ENCODE measurements at regions not wholly inside any gene's neighbourhood (a gene's known extent, or its start where the extent isn't known, plus 50 kb on each side); places are given as distances from the start of the nearest gene placed in this dataset.
"Not testable (repeated sequence)": the region's sequence is repeated elsewhere in the genome, so short reads cannot be mapped to it uniquely, and the experiment has no call there.

GRCh38 chr5:6105320-6105719, 273.0 kb downstream of the MED10 start:
- CTCF ChIA-PET, result no interaction called here
- H3K9me3 Mint-ChIP-seq, result no peaks in the 10 kb centered on the region
- H3K4me3 Mint-ChIP-seq, result no peak overlapping the region
- no peaks in the 10 kb centered on the region for H3K36me3 Mint-ChIP-seq (ENCODE audit: low read depth)
- no peak for TF ChIP-seq CTCF (IDR thresholded peaks at IDR 0.05)
- H3K27ac Mint-ChIP-seq, result no peak overlapping the region
- no peaks in the 10 kb centered on the region for H3K27me3 Mint-ChIP-seq
- no peak for DNase-seq
- no peaks in the 10 kb centered on the region for H3K4me1 Mint-ChIP-seq (ENCODE audit: low read depth)
- POLR2A ChIA-PET, result no interaction called here
- ATAC-seq, result no peak
- intact Hi-C loops (cut with micrococcal nuclease), result no loop called here

DNA sequence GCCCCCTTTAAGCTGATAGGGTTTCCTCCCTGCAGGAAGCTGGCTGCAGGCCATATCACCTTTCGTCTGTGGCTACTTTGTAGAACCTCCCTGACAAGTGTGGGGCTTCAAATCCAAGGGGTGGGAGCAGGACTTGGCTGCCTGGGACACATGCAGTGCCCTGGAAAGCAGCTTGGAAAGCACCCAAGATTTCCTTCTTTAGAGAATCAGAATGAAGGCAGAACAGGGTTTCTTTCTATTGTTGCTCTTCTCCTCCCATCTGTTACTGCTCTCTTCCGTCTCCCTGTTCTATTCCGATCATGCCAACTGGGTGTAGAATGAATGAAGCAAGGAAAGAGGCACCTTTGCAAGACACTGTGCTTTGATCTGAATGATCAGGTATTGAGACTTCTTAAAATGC, 282.2 kb downstream of the MED10 start:
- Mint-ChIP-seq H3K27ac (no peak overlapping the region), H3K4me3 (no peak overlapping the region), H3K9me3 (no peaks in the 10 kb centered on the region), H3K36me3 (ENCODE audit: low read depth) (no peaks in the 10 kb centered on the region), H3K27me3 (peaks cover 1% of the 10 kb centered on the region), H3K4me1 (ENCODE audit: low read depth) (no peaks in the 10 kb centered on the region)
- DNase-seq (no peak), ATAC-seq (no peak)
- intact Hi-C loops (cut with micrococcal nuclease), result no loop called here
- no peak for TF ChIP-seq CTCF (IDR thresholded peaks at IDR 0.05)
- CTCF ChIA-PET, result no interaction called here
- POLR2A ChIA-PET, result no interaction called here

DNA sequence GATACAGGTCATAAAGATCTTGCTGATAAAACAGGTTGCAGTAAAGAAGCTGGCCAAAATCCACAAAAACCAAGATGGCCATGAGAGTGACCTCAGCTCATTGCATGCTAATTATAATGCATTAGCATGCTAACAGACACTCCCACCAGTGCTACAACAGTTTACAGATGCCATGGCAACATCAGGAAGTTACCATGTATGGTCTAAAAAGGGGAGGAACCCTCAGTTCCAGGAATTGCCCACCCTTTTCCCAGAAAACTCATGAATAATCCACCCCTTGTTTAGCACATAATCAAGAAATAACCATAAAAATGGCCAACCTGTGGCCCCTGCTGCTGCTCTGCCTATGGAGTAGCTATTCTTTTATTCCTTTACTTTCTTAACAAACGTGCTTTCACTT, 284.2 kb downstream of the MED10 start:
- H3K27ac Mint-ChIP-seq; H3K4me3 Mint-ChIP-seq; H3K9me3 Mint-ChIP-seq; DNase-seq; POLR2A ChIA-PET; H3K27me3 Mint-ChIP-seq; ATAC-seq; CTCF ChIA-PET; H3K4me1 Mint-ChIP-seq (ENCODE audit: low read depth); intact Hi-C loops (cut with micrococcal nuclease); H3K36me3 Mint-ChIP-seq (ENCODE audit: low read depth): not testable (repeated sequence)

DNA sequence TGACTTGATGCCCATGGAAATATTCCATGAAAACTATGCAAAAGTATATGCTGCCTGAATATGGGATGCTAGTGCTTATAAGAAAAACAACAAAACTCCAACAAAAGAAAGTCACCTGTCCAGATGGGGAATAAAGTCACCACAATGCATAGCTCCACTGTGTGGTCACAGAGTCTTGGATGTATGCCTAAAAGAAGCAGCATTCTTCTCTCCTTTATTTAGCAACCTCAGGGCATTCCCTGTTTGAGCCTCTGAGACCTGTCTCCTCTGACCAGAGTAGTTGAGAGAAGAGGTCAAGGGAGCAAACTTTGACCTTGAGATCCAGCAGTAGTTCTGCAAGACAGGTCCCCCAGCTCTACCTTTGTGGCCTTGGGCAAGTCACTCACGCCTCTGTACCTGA, 287.5 kb downstream of the MED10 start:
- DNase-seq (no peak), ATAC-seq (no peak)
- Mint-ChIP-seq H3K36me3 (ENCODE audit: low read depth) (no peaks in the 10 kb centered on the region), H3K27ac (no peak overlapping the region), H3K4me1 (ENCODE audit: low read depth) (no peaks in the 10 kb centered on the region), H3K9me3 (no peaks in the 10 kb centered on the region), H3K4me3 (no peak overlapping the region), H3K27me3 (peaks cover 1% of the 10 kb centered on the region)
- CTCF ChIA-PET, result no interaction called here
- intact Hi-C loops (cut with micrococcal nuclease), result no loop called here
- POLR2A ChIA-PET, result no interaction called here
- no peak for TF ChIP-seq CTCF (IDR thresholded peaks at IDR 0.05)

DNA sequence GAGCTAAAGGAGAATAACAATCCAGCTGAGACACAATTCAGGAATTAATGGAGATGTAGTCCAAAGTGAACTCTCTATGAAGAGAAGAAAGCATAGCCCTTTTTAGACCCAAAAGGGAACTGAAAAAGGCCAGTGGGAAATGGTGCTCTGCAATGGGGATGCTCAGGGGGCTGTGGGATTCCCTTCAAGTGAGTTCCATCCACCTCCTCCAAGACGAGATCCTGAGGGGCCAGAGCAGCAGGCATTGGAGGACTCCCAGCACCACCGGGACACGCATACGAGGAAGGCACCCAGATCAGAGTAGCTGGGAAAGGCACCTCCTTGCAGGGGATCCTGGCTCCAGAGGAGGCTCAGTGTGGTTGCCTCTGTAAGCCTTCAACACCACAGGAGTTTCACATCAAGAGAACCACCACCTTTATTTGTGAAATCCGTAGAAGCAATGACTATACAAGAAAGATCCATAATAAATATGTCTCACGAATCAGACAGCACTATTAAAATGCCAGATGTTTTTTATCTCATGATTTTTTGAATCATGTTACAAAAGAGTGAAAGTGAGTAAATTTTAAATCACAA, 288.2 kb downstream of the MED10 start:
- DNase-seq, result no peak
- Mint-ChIP-seq H3K9me3 (no peaks in the 10 kb centered on the region), H3K36me3 (ENCODE audit: low read depth) (no peaks in the 10 kb centered on the region), H3K4me3 (no peak overlapping the region), H3K4me1 (ENCODE audit: low read depth) (no peaks in the 10 kb centered on the region), H3K27me3 (peaks cover 1% of the 10 kb centered on the region), H3K27ac (no peak overlapping the region)
- ChIA-PET POLR2A (no interaction called here), CTCF (no interaction called here)
- intact Hi-C loops (cut with micrococcal nuclease), result no loop called here
- no peak for ATAC-seq
- TF ChIP-seq CTCF (IDR thresholded peaks at IDR 0.05), result no peak

DNA sequence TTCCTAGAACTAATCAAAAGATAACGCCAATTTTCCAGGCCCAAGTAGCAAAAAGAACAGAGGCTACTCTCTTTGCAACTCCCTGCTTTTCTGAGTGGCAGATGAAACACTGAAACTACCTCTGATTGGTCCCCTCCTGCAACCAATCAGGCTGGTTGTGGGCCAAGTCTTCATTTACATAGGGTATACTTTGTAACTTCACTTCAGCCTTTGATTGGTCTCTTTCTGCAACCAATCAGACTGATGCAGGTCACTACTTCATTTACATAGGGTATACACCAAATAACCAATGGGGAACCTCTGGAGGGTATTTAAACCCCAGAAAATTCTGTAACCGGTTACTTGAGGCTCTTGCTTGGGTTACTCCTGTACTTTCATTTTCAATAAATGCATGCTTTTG, 289.6 kb downstream of the MED10 start:
- ChIA-PET CTCF (no interaction called here), POLR2A (no interaction called here)
- intact Hi-C loops (cut with micrococcal nuclease), result no loop called here
- H3K27me3 Mint-ChIP-seq, result peaks cover 1% of the 10 kb centered on the region
- no peaks in the 10 kb centered on the region for H3K4me1 Mint-ChIP-seq (ENCODE audit: low read depth)
- no peak for DNase-seq
- no peak for TF ChIP-seq CTCF (IDR thresholded peaks at IDR 0.05)
- no peaks in the 10 kb centered on the region for H3K36me3 Mint-ChIP-seq (ENCODE audit: low read depth)
- no peak overlapping the region for H3K4me3 Mint-ChIP-seq
- no peaks in the 10 kb centered on the region for H3K9me3 Mint-ChIP-seq
- H3K27ac Mint-ChIP-seq, result no peak overlapping the region
- no peak for ATAC-seq

Data from activated CD8-positive, alpha-beta T cell treated with anti-CD3 and anti-CD28 coated beads for 36 hours (primary cell).